ENCODE measurements at regions not wholly inside any gene's neighbourhood (a gene's known extent, or its start where the extent isn't known, plus 50 kb on each side); places are given as distances from the start of the nearest gene placed in this dataset.
"Not testable (repeated sequence)": the region's sequence is repeated elsewhere in the genome, so short reads cannot be mapped to it uniquely, and the experiment has no call there.

DNA sequence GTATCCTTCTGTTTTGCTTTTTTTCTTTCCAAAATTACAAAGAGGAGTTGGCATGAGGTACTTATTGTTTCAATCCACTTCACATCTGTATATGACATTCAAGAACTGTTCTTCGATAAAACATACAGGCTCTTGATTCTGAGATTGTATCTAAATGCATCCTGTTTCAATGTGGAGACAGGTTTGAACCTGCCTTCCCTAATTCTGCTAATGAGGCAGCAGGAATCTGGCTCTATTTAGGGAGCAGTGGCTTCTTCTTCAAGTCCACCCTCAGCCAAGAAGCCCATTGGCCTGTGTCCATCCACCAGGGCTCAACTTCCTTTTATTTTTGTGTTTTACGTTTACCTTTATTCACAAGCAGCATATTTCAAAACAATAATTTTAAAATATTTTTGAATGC, 84.8 kb upstream of the PIK3C3 start:
- H3K36me3 ChIP-seq (ENCODE audit: control insufficient read depth in 2 of 3, insufficient read depth in 3 of 3, low read length in 3 of 3), result no peaks in the 10 kb centered on the region
- H3K4me1 ChIP-seq (ENCODE audit: control insufficient read depth in 2 of 3, insufficient read depth in 2 of 3, low read depth in 1 of 3, low read length in 3 of 3), result peaks cover 0 to 5% (median 0%) of the 10 kb centered on the region in 3 donors
- no peak overlapping the region for H3K4me3 ChIP-seq (ENCODE audit: low read length in 3 of 3)
- DNase-seq, result no peak
- H3K9me3 ChIP-seq (ENCODE audit: control insufficient read depth in 2 of 3, insufficient read depth in 1 of 3, low read length in 3 of 3), result no peaks in the 10 kb centered on the region
- no peak for FAIRE-seq
- TF ChIP-seq, protein P1, sequence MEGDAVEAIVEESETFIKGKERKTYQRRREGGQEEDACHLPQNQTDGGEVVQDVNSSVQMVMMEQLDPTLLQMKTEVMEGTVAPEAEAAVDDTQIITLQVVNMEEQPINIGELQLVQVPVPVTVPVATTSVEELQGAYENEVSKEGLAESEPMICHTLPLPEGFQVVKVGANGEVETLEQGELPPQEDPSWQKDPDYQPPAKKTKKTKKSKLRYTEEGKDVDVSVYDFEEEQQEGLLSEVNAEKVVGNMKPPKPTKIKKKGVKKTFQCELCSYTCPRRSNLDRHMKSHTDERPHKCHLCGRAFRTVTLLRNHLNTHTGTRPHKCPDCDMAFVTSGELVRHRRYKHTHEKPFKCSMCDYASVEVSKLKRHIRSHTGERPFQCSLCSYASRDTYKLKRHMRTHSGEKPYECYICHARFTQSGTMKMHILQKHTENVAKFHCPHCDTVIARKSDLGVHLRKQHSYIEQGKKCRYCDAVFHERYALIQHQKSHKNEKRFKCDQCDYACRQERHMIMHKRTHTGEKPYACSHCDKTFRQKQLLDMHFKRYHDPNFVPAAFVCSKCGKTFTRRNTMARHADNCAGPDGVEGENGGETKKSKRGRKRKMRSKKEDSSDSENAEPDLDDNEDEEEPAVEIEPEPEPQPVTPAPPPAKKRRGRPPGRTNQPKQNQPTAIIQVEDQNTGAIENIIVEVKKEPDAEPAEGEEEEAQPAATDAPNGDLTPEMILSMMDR (IDR thresholded peaks at IDR 0.05; ENCODE audit: borderline replicate concordance, extremely low read depth, insufficient read depth), result no peak
- intact Hi-C loops (cut with DNase I), result no loop called here
- H3K9ac ChIP-seq (ENCODE audit: low read length in 3 of 3), result no peak overlapping the region
- no peak overlapping the region for H3K27ac ChIP-seq (ENCODE audit: low read depth in 2 of 2, low read length in 2 of 2)
- no peaks in the 10 kb centered on the region for H3K27me3 ChIP-seq (ENCODE audit: control insufficient read depth, insufficient read depth, low read length)

DNA sequence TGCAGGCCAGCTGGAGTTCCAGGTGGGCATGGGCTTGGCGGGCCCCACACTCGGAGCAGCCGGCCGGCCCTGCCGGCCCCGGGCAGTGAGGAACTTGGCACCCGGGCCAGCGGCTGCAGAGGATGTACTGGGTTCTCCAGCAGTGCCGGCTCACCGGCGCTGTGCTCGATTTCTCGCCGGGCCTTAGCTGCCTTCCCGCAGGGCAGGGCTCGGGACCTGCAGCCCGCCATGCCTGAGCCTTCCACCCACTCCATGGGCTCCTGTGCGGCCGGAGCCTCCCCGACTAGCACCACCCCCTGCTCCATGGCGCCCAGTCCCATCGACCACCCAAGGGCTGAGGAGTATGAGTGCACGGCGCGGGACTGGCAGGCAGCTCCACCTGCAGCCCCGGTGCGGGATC, 89.2 kb upstream of the PIK3C3 start:
- H3K9me3 ChIP-seq (ENCODE audit: control insufficient read depth in 2 of 3, insufficient read depth in 1 of 3, low read length in 3 of 3); H3K4me1 ChIP-seq (ENCODE audit: control insufficient read depth in 2 of 3, insufficient read depth in 2 of 3, low read depth in 1 of 3, low read length in 3 of 3); H3K27ac ChIP-seq (ENCODE audit: low read depth in 2 of 2, low read length in 2 of 2); intact Hi-C loops (cut with DNase I); H3K9ac ChIP-seq (ENCODE audit: low read length in 3 of 3); H3K4me3 ChIP-seq (ENCODE audit: low read length in 3 of 3); H3K36me3 ChIP-seq (ENCODE audit: control insufficient read depth in 2 of 3, insufficient read depth in 3 of 3, low read length in 3 of 3); FAIRE-seq; H3K27me3 ChIP-seq (ENCODE audit: control insufficient read depth, insufficient read depth, low read length); DNase-seq: not testable (repeated sequence)

DNA sequence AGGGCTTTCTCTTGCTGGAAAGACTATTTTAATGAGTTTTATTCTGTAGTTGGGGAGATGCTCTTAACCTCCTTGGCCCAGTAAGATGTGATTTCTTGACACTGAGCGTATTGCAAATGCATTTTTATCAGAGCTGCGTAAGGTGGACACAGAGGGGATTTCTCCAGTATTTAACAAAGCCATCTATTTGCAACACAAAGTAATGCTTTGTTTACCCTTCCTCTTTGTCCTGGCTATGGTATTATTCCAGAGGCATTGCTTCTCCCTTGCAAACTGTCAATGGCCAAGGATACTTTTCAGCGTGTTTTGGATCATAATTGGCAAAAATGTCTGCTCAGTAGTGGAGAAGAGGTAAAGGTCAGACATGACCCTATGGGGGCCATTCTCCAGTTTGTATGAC, 90.8 kb upstream of the PIK3C3 start:
- DNase-seq (no peak), FAIRE-seq (no peak)
- Histone ChIP-seq H3K9me3 (ENCODE audit: control insufficient read depth in 2 of 3, insufficient read depth in 1 of 3, low read length in 3 of 3) (no peaks in the 10 kb centered on the region), H3K27me3 (ENCODE audit: control insufficient read depth, insufficient read depth, low read length) (no peaks in the 10 kb centered on the region), H3K36me3 (ENCODE audit: control insufficient read depth in 2 of 3, insufficient read depth in 3 of 3, low read length in 3 of 3) (no peaks in the 10 kb centered on the region), H3K4me1 (ENCODE audit: control insufficient read depth in 2 of 3, insufficient read depth in 2 of 3, low read depth in 1 of 3, low read length in 3 of 3) (no peaks in the 10 kb centered on the region), H3K4me3 (ENCODE audit: low read length in 3 of 3) (no peak overlapping the region), H3K27ac (ENCODE audit: low read depth in 2 of 2, low read length in 2 of 2) (no peak overlapping the region), H3K9ac (ENCODE audit: low read length in 3 of 3) (no peak overlapping the region)
- intact Hi-C loops (cut with DNase I), result no loop called here
- TF ChIP-seq, protein P1 (IDR thresholded peaks at IDR 0.05; ENCODE audit: borderline replicate concordance, extremely low read depth, insufficient read depth), result no peak

DNA sequence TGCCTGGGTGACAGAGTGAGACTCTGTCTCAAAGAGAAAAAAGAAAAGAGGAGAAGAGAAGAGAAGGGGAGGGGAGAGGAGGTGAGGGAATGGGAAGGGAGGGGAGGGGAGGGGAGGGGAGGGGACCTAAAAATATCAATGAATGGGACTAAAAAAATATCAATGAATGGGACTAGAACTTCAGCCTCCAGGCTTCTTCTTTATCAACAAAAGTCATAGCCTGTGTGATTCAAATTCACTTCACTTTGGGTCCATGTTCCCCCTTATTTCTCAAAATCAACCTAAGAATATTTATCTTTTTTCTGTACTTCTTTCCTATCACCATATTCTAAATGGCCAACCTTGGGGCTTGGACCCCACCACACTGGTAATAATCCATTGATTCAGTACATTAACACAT, 92.1 kb upstream of the PIK3C3 start:
- Histone ChIP-seq H3K9ac (ENCODE audit: low read length in 3 of 3) (no peak overlapping the region), H3K27me3 (ENCODE audit: control insufficient read depth, insufficient read depth, low read length) (no peaks in the 10 kb centered on the region), H3K4me1 (ENCODE audit: control insufficient read depth in 2 of 3, insufficient read depth in 2 of 3, low read depth in 1 of 3, low read length in 3 of 3) (no peaks in the 10 kb centered on the region), H3K27ac (ENCODE audit: low read depth in 2 of 2, low read length in 2 of 2) (no peak overlapping the region), H3K9me3 (ENCODE audit: control insufficient read depth in 2 of 3, insufficient read depth in 1 of 3, low read length in 3 of 3) (no peaks in the 10 kb centered on the region), H3K36me3 (ENCODE audit: control insufficient read depth in 2 of 3, insufficient read depth in 3 of 3, low read length in 3 of 3) (no peaks in the 10 kb centered on the region), H3K4me3 (ENCODE audit: low read length in 3 of 3) (no peak overlapping the region)
- DNase-seq (no peak), FAIRE-seq (no peak)
- intact Hi-C loops (cut with DNase I), result no loop called here
- TF ChIP-seq, protein P1 (IDR thresholded peaks at IDR 0.05; ENCODE audit: borderline replicate concordance, extremely low read depth, insufficient read depth), result no peak
